ENCODE measurements at regions not wholly inside any gene's neighbourhood (a gene's known extent, or its start where the extent isn't known, plus 50 kb on each side); places are given as distances from the start of the nearest gene placed in this dataset. TPM values are rescaled to one million over a fixed set of nuclear protein-coding genes. Genes with fewer than 3 reads are reported as not detected.

DNA sequence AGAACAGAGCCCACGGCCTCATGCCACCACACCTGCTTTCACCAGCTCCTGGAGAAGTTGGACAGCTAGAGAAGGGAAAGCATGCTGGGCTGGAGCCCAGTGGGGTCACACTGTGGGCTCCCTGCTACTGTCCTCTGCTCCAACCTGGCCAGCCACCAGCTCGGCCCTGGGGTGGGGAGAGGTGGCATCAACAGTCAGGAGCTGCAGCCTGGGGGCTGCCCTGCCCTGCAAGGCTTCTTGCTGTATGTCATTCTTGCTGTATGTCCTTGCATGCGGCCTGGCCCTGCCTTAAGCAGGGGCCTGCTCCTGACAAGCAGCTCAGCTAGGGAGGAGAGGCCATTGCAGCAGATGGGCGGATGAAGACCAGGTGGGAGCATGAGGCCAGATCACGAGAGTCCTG, 50.7 kb upstream of the CCL2 start:
- TF ChIP-seq CTCF (IDR thresholded peaks at IDR 0.05) = no peak
- Histone ChIP-seq H4K20me1 (ENCODE audit: insufficient read depth, low read length) (no peaks in the 10 kb centered on the region), H3K9ac (ENCODE audit: insufficient read depth, low read length, poor library complexity, severe bottlenecking) (no peak overlapping the region)

More for the DNA sequence above, 50.7 kb upstream of the CCL2 start:
- Histone ChIP-seq H3K27me3 (ENCODE audit: control insufficient read depth in 2 of 2, insufficient read depth in 2 of 2, low read length in 2 of 2) (no peaks in the 10 kb centered on the region), H3K27ac (ENCODE audit: low read depth in 1 of 2, low read length in 2 of 2) (no peak overlapping the region), H3K36me3 (replicated peaks in 1 of 2; ENCODE audit: control insufficient read depth in 1 of 2, insufficient read depth in 2 of 2, low read length in 2 of 2) (no peaks in the 10 kb centered on the region), H3K79me2 (ENCODE audit: insufficient read depth, low read length) (no peaks in the 10 kb centered on the region), H3K4me3 (replicated peaks in 1 of 3; ENCODE audit: low read depth in 2 of 3, low read length in 3 of 3) (no peak overlapping the region), H3K4me1 (ENCODE audit: control insufficient read depth in 1 of 2, insufficient read depth in 2 of 2, low read length in 2 of 2) (peaks cover 31 to 32% of the 10 kb centered on the region in 2 donors), H3K4me2 (replicated peaks; ENCODE audit: extremely low read depth, low read length, poor library complexity, severe bottlenecking) (no peak overlapping the region), H3K9me3 (replicated peaks in 1 of 2; ENCODE audit: control insufficient read depth in 1 of 2, insufficient read depth in 1 of 2, low read length in 2 of 2) (peaks cover 0 to 8% of the 10 kb centered on the region in 2 donors), H2AFZ (ENCODE audit: insufficient read depth, low read depth, low read length, poor library complexity, severe bottlenecking) (no peak overlapping the region)
- Mint-ChIP-seq H3K36me3 (peaks cover 3% of the 10 kb centered on the region in 2 donors), H3K9me3 (peaks cover 5 to 15% (median 10%) of the 10 kb centered on the region in 7 donors), H3K4me1 (peaks cover 47% of the 10 kb centered on the region), H3K27me3 (ENCODE audit: low read depth in 3 of 3) (peaks cover 0 to 3% (median 1%) of the 10 kb centered on the region in 3 donors), H3K4me3 (no peak overlapping the region), H3K27ac (no peak overlapping the region)
- WGBS (ENCODE audit: insufficient coverage) = 100% methylated on average over 2 of the region's 5 CpGs
- intact Hi-C loops (cut with micrococcal nuclease) = loop anchor here in 1 of 2 donors (5.0 kb wide), 1 partner anchor 38 kb away; no protein-coding TSS in a partner anchor
- no peak for DNase-seq

Small RNA genes lying in the stretch of these regions (small RNA-seq; reads per million reads assigned to genes)
- gene RNA5SP438 (ENCODE audit: insufficient read length, low read depth) = not detected

Data from CD14-positive monocyte (primary cell).